HFFc6 (cell line): ENCODE measurements at regions not wholly inside any gene's neighbourhood (a gene's known extent, or its start where the extent isn't known, plus 50 kb on each side); places are given as distances from the start of the nearest gene placed in this dataset.

ENCODE experiments used
- DNase-seq: peaks from one replicate; pipeline ENCODE4 v3.0.0-alpha.2; 2018
- H3K27ac Mint-ChIP-seq: 2 replicates; pipeline ENCODE4 v1.8.0; 2020; ENCODE audit warnings: mild to moderate bottlenecking, mixed read lengths
- H3K27me3 Mint-ChIP-seq: 2 replicates; pipeline ENCODE4 v1.8.0; 2021; ENCODE audit warnings: mild to moderate bottlenecking, moderate library complexity, mixed read lengths; ENCODE audit not compliant: insufficient read depth
- H3K36me3 Mint-ChIP-seq: 2 replicates; pipeline ENCODE4 v1.8.0; 2021; ENCODE audit warnings: low read depth, mixed read lengths
- H3K4me1 Mint-ChIP-seq: 2 replicates; pipeline ENCODE4 v1.8.0; 2020; ENCODE audit warnings: low read depth, mixed read lengths
- H3K4me3 Mint-ChIP-seq: 2 replicates; pipeline ENCODE4 v1.8.0; 2020; ENCODE audit warnings: mild to moderate bottlenecking, moderate library complexity, mixed read lengths
- H3K9me3 Mint-ChIP-seq: 2 replicates; pipeline ENCODE4 v1.8.0; 2020; ENCODE audit warnings: mild to moderate bottlenecking, mixed read lengths
- TF ChIP-seq, protein P1 (sequence below): fragments of 200-600 bp; sonication (generic); IDR thresholded peaks from 2 replicates; pipeline ENCODE4 v1.5.0; 2021; ENCODE audit warnings: antibody characterized with exemption, mild to moderate bottlenecking

- no peak overlapping the region for H3K27ac Mint-ChIP-seq
- H3K4me3 Mint-ChIP-seq = no peak overlapping the region
- TF ChIP-seq, protein P1, sequence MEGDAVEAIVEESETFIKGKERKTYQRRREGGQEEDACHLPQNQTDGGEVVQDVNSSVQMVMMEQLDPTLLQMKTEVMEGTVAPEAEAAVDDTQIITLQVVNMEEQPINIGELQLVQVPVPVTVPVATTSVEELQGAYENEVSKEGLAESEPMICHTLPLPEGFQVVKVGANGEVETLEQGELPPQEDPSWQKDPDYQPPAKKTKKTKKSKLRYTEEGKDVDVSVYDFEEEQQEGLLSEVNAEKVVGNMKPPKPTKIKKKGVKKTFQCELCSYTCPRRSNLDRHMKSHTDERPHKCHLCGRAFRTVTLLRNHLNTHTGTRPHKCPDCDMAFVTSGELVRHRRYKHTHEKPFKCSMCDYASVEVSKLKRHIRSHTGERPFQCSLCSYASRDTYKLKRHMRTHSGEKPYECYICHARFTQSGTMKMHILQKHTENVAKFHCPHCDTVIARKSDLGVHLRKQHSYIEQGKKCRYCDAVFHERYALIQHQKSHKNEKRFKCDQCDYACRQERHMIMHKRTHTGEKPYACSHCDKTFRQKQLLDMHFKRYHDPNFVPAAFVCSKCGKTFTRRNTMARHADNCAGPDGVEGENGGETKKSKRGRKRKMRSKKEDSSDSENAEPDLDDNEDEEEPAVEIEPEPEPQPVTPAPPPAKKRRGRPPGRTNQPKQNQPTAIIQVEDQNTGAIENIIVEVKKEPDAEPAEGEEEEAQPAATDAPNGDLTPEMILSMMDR = no peak
- H3K4me1 Mint-ChIP-seq = no peaks in the 10 kb centered on the region
- peaks cover 17% of the 10 kb centered on the region for H3K9me3 Mint-ChIP-seq
- H3K27me3 Mint-ChIP-seq = no peaks in the 10 kb centered on the region
- no peak for DNase-seq
- no peaks in the 10 kb centered on the region for H3K36me3 Mint-ChIP-seq
These were observed 610.5 kb upstream of the ZNF385D start for GRCh38 chr3:22361521-22361920.

DNA sequence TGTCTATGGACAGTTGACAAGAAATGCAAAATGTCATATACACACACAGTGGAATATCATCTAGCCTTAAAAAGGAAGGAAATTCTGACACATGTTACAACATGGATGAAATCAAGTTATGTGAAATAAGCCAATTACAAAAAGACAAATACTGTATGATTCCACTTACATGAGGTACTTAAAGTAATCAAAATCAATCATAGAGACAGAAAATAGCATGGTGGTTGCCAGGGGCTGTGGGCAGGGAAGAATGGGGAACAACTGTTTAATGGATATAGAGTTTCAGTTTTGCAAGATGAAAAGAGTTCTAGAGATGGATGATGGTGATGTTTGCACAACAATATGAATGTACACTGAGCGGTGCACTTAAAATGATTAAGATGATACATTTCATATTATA, 613.8 kb upstream of the ZNF385D start:
- H3K27ac Mint-ChIP-seq = no peak overlapping the region
- no peaks in the 10 kb centered on the region for H3K36me3 Mint-ChIP-seq
- TF ChIP-seq, protein P1 = no peak
- H3K4me3 Mint-ChIP-seq = no peak overlapping the region
- peaks cover 16% of the 10 kb centered on the region for H3K9me3 Mint-ChIP-seq
- no peaks in the 10 kb centered on the region for H3K4me1 Mint-ChIP-seq
- no peaks in the 10 kb centered on the region for H3K27me3 Mint-ChIP-seq
- no peak for DNase-seq

- DNase-seq = no peak
- H3K4me1 Mint-ChIP-seq = no peaks in the 10 kb centered on the region
- H3K36me3 Mint-ChIP-seq = no peaks in the 10 kb centered on the region
- no peaks in the 10 kb centered on the region for H3K27me3 Mint-ChIP-seq
- TF ChIP-seq, protein P1 = no peak
- H3K27ac Mint-ChIP-seq = no peak overlapping the region
- H3K9me3 Mint-ChIP-seq = peaks cover 23% of the 10 kb centered on the region
- no peak overlapping the region for H3K4me3 Mint-ChIP-seq
These were observed 615.8 kb upstream of the ZNF385D start for GRCh38 chr3:22366781-22367180.

DNA sequence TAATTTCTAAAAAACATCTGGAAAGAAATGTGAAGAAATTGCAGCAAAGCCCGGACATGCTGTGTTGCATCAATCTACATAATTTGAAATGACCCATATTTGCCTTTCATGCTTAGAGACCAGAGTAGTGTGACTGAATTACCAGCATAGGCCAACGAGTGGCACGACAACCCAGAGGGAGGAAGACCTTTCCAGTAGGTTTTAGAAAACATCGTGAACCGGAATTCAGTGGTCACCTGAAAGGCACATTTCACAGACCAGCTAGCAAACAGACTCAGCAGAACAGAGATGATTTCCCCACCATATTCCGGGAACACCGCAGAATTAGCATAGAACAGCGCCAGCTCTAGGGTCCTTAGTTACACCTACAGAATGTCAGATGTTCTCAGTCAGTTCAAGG, 620.0 kb upstream of the ZNF385D start:
- Mint-ChIP-seq H3K4me1 (no peaks in the 10 kb centered on the region), H3K4me3 (no peak overlapping the region), H3K36me3 (no peaks in the 10 kb centered on the region), H3K27me3 (no peaks in the 10 kb centered on the region), H3K27ac (no peak overlapping the region), H3K9me3 (peaks cover 39% of the 10 kb centered on the region)
- TF ChIP-seq, protein P1 = no peak
- DNase-seq = no peak

DNA sequence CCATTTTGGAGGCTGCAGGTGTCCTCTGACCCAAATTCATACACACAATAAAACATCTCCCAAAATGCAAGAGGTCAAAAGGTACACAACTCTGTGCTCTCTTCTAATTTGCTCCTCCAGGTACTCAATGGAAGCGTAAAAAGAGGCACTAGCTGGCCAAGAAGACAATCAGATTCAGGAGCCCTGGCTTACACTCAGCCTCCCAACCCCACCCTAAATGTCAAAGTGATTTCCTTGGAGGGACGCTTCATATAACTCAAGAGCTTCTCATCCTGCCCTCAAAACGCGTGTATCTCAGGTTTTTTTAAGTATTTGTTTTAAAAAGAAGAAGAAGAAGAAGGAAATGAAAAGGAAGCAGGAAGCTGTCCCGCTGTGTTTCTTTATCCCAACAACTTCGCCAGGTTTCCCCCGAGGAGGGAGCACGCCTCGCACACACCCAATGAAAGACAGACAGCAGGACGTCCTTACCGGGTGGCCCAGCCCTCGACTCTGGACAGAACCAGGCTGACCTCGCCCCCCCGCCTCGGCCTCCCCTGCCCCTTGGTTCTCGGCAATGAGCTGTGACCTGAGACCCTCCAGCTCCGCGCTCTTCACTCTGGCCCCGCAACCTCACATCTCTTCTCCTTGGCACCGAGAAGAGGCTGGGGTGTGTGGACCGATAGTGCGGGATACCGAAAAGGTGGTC, 620.7 kb upstream of the ZNF385D start:
- DNase-seq = no peak

More for the DNA sequence above, 620.7 kb upstream of the ZNF385D start:
- TF ChIP-seq, protein P1 = no peak
- Mint-ChIP-seq H3K9me3 (peaks cover 39% of the 10 kb centered on the region), H3K27me3 (no peaks in the 10 kb centered on the region), H3K36me3 (no peaks in the 10 kb centered on the region), H3K4me1 (no peaks in the 10 kb centered on the region), H3K27ac (no peak overlapping the region), H3K4me3 (no peak overlapping the region)
